Activated CD8-positive, alpha-beta memory T cell treated with anti-CD3 and anti-CD28 coated beads for 36 hours (primary cell): ENCODE measurements at regions not wholly inside any gene's neighbourhood (a gene's known extent, or its start where the extent isn't known, plus 50 kb on each side); places are given as distances from the start of the nearest gene placed in this dataset.
"Not testable (repeated sequence)": the region's sequence is repeated elsewhere in the genome, so short reads cannot be mapped to it uniquely, and the experiment has no call there.

Experiments
- CTCF ChIA-PET: fragments of 350-600 bp; sonication (Branson Sonifier 250); formaldehyde crosslinking; loops from one replicate; lab custom pipeline; 2021; ENCODE audit warnings: antibody characterized with exemption; lab: Charles Lee
- POLR2A ChIA-PET: fragments of 350-600 bp; sonication (Branson Sonifier 250); formaldehyde crosslinking; loops from one replicate; lab custom pipeline; 2021; ENCODE audit warnings: antibody characterized with exemption; lab: Charles Lee

DNA sequence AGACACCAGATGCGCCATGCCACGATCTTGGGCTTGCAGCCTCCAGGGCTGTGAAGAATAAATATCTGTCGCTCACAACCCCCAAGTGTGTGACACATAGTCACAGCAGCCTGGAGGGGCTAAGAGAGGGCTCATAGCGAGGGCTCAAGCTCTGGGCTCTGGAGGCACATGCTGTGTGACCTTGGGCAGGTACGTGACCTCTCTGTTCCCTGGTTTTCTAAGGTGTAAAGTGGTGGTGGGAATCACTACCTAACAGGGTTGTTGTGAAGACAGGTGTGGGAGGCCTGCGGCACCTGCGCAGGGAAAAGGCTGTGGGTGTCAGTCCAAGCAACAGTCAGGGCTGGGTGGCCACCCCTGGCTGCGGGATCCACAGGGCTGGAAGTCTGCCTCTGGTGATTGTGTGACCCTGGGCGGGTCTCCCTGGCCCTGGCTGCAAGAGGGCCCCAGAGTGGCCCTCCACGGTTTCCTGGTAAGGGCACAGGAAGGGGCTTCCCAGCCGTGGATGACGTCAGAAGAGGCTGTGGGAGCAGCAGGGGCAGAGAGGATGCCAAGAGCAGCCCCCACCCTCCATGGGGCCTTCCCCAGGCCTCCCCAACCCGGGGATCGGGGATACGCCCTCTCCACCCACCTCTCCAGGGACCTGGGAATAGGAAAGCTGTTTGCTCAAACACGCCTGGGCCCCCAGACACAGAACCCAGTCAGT is 218.8 kb upstream of the SGCG start:
- CTCF ChIA-PET = no interaction called here
- POLR2A ChIA-PET = no interaction called here

DNA sequence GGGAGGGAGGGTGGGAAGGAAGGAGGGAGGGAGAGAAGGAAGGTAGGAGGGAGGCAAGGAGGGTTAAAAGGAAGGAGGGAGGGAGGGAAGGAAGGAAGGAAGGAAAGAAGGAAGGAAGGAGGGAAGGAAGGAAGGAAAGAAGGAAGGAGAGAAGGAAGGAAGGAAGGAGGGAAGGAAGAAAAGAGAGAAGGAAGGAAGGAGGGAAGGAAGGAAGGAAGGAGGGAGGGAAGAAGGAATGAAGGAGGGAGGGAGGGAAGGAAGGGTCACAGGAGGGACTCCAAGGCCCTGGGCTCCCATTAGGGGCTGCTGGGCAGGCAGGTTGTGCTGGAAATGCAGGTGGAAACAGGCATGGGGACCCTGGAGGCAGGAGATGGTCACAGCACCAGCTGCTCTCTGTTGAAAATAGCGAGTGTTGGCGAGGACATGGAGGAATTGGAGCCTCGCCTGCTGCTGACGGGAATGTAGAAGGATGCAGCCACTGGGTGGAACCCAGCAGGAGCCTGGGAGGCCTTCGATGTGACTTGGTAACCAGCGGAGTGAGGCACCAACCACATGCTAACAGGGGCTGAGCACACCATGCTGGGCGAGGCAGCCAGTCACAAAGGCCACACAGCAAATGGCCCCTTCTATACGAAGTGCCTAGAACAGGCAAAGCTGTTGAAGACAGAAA is 217.3 kb upstream of the SGCG start:
- CTCF ChIA-PET, POLR2A ChIA-PET: not testable (repeated sequence)

DNA sequence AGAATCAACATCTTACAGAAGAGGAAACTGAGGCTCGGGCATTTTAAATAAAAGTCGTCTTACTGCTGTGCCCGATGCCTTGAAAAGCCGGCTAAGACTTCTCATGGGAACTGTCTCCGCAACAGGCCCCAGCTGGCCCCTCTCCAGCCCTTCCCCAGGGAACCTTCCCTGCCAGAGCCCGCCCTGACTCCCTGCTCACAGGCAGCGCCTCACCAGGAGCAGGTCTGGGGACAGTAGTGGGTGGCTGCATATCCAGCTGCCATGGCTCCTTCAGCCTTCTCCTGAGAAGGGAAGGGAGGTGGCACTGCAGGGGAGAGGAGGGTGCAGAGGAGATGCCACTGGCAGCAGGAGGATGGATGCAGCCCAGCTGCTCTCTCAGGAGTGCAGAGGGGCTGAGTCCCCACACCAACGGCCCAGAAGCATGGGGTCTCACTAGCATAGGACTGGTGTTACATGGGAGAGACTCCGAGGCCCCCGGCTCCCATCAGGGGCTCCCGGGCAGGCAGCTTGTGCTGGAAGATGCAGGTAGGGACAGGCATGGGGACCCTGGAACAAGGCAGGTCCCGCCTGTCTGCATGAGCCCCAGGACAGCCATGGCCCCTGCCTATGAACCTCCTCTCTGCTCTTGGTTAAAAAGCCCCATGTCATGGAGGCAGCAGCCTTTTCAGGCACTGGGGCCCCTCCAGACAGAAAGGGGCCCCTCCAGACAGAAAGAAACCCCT is 216.4 kb upstream of the SGCG start:
- ChIA-PET POLR2A (no interaction called here), CTCF (no interaction called here)

DNA sequence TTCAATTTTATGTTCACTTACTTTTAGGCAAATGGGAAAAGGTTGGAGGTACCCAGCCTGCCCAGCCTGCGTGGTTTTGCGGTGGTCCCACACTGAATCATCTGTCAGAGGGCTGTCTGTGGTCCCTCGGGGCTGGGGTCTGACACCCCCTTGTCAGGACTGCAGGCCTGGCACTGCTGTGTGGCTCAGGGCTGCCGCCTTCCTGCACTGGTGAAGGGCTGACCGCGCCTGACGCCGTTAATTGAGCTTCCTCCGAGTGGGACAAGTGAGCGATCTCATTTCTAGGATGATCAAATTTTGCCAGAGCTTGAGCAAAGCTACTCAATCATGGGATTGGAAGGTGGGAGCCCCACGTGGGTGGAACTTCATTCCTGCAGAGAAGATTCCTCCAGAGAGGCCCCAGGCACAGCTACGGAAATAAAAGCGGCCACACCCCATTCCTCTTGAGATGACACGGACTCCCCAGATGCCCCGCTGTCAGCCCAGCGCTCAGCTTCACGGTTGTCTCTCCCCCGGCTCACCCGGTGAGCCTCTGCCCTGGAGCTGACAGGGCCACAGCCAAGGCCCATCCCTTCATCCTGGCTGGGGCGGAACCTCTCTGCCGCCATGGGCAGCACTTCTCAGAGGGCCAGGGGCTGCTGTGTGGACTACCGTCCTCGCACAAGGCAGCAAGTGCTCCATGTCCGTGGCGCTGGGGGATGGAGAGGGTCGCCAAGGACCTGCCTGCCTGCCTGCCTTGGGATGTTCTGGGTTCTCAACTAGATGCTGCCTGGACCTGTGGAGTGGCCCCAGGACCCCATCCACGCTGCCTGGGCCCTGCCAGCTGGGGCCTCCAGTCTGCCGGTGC is 215.5 kb upstream of the SGCG start:
- CTCF ChIA-PET, POLR2A ChIA-PET: not testable (repeated sequence)

DNA sequence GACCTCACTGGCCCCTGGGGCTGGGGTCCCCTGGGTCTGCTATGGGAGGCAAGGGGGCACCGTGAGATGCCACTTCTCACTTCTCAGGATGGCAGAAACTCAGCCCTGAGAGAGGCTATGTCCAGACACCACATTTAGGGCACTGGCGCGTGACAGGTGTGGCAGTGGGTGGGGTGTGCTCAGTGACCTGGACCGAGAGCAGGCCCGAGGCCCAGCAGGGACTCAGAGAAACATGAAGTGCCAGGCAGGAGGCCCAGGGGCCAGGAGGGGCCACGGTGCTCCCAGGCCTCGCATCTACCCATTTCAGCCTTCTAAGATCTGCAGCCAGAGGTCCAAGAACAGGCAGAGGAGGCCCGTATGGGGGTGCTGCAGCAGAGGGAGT is 214.9 kb upstream of the SGCG start:
- CTCF ChIA-PET, POLR2A ChIA-PET: not testable (repeated sequence)

DNA sequence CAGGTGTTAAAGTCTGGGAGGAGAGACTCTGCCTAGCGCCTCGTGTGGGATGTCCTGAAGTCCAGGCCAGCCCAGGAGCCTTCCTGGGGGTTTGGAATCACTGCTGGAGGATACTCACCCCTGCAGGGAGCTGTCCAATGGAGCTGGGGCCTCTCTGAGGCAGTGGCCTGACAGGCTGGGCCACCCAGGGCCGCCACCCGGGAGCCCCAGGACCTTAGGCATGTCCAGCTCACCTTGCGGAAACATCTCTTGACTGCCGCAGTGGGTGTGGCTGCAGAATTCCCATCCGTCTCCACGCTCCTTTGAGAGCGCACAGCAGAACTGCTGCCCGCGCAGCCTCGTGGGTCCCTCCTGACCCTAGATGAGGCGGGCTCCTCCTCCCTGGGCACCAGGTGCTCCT is 214.0 kb upstream of the SGCG start:
- POLR2A ChIA-PET, CTCF ChIA-PET: not testable (repeated sequence)

DNA sequence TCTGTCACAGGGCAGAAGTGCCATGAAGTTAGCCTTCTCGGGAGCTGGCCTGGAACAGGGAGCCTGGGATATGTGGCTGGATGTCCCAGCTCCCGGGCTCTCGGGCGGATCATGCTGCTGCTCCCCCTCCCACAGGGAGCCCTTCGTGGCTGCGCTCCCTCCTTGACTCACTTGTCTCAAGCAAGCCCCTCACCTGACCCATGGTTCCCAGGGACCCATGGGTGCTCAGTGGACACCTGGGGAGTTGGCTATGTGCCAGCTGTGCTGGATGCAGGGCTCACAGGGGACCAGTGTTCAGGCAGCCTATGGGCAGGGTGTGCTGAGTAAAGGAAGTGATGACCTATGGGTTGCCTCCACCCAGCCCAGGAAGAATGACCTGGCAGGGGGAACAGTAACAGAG is 213.1 kb upstream of the SGCG start:
- ChIA-PET CTCF (no interaction called here), POLR2A (no interaction called here)

DNA sequence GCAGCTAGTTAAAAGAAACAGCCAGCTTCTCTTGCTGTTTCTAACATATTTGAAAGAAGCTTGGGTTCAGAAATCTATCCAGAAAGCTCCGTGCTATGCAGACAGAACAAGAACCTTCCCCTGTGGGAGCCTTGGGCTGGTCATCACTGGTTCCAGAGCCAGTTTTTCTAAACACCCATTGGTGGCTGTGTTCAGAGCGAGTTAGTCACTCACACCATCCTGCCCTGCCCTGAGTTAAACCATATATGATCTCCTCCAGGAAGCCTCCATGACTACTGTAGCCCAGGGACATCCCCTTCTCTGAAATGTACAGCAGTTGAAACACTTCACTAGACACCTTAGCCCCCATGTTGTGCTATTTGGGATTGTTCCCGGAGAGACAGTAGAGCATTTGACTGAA is 200.8 kb upstream of the SGCG start:
- ChIA-PET CTCF (no interaction called here), POLR2A (no interaction called here)

DNA sequence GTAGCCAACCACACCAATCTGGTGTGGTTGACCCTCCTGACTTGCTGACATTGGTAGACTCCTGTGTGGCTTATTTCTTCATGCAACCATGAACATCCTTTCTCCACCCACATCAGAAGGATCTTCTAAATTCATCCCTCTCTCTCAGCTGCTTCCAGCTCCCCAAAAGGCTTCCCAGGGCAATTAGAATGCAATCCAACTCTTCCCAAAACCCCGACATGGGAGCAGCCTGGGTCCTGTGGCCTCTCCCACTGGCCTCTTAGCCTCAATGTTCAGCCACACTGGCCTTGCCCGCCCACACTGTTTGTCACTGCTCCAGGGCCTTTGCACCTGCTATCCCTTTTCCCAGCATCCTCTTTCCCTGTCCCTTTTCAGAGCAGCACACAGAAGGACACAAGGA is 199.8 kb upstream of the SGCG start:
- POLR2A ChIA-PET = no interaction called here
- CTCF ChIA-PET = no interaction called here

DNA sequence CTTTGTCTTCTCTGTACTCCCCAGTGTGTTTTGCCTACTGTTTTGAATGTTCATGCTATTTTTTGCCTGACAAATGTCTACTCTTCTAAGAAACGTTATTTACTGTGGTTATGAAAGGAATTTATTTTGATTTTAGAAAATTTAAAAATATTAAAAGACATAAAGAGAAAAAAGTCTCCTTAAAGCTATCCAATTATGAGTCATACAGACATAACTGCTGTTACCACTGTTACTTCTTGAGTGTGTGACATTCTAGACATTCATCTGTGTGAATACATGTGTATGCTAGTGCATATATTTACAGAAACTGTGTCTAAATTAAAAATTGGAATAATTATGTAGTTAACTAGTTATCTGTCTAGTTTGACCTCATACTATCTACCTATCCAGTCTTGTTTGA is 187.6 kb upstream of the SGCG start:
- ChIA-PET POLR2A (no interaction called here), CTCF (no interaction called here)

DNA sequence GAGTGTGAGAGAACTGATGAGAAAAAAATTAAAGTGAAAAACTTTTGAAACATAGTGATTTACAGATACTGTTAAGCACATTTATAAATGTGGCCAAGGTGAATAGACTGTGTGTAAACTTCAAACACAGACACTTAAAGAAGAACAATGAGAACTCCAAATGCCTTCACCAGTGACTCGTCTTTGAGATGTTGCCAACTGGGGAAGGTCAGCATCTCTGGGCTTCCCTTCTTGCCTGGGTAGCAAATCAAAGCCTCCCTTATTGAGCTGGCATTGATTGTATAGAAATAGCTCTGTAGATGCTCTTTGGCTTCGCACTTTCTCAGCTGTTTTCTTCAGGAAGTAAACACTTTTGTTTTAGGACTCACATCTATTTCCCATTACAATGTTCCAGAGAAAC is 177.3 kb upstream of the SGCG start:
- CTCF ChIA-PET = no interaction called here
- POLR2A ChIA-PET = no interaction called here

DNA sequence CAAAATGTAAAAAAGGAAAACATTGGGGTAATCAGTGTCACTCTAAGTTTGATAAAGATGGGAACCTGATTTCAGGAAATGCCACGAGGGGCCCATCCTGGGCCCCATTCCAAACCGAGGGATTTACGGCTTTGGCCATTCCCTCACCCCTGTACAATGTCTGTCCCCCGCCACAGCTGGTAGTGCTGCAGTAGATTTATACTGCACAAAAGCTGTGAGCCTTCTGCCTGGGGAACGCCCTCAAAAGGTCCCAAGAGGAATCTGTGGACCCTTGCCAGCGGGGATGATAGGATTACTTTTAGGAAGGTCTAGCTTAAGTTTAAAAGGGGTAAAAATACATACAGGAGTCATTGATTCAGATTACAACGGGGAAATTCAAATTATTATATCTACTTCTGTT is 173.4 kb upstream of the SGCG start:
- POLR2A ChIA-PET = no interaction called here
- CTCF ChIA-PET = no interaction called here

DNA sequence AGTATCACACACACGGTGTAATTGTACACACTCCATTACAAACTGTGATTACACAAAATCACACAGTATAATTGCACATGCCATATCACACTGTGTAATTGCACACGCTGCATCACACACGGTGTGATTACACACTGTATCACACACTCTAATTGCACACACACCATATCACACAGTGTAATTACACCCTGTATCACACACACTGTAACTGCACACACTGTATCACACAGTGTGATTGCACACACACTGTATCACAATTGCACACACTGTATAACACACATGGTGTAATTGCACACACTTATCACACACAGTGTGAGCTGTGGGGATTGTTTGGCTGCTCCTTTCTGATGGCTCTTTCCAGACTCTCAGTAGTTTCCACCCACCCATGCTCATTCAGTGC is 162.6 kb upstream of the SGCG start:
- ChIA-PET POLR2A (no interaction called here), CTCF (no interaction called here)

DNA sequence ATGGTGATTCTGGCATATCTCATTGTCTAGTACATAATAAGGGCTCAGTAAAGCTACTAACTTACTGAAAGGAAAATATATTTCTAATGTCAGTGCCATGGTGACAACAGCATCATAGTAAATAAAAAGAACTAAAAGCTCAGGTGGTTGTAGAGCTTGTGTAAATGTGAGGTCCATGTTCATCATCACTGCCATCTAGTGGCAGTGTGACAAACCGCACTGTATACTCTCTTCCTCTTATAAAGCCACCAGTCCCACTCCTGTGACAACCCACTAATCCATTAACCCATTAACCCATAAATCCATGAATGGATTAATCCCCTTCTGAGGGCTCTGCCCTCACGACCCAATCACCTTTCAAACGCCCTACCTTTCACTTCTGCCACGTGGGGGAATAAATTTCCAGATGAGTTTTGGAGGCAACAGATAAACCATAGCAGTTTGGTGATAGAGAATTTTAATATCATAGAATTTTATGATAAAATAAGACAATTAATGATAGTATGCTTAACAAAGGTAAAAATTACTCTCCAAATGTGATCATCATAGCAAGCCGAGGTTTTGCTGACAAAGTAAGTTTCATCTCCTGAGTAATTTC is 160.4 kb upstream of the SGCG start:
- CTCF ChIA-PET = interaction anchor here (0.9 kb wide), 1 partner anchor 12 kb away, joined by 3 read pairs; no protein-coding TSS in a partner anchor

DNA sequence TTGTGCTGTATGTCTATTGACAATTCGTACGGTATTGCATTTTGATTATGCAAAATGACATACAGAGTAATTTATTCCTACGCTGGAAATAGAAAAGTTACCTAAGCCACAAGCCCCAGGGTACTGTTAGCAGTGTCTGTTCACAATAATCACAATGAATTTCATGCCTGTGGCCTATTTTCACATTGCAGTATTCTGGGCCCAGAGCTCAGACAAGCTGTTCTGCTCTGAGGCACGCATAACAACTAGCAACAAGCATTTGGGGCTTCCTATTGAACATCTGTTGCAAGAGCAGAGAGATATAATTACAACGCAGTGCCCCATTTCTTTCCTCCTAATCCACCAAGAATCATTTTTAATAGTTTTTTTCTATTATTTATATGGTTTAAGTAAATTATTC is 158.9 kb upstream of the SGCG start:
- ChIA-PET CTCF (no interaction called here), POLR2A (no interaction called here)

More for the DNA sequence above, 160.4 kb upstream of the SGCG start:
- POLR2A ChIA-PET = no interaction called here

DNA sequence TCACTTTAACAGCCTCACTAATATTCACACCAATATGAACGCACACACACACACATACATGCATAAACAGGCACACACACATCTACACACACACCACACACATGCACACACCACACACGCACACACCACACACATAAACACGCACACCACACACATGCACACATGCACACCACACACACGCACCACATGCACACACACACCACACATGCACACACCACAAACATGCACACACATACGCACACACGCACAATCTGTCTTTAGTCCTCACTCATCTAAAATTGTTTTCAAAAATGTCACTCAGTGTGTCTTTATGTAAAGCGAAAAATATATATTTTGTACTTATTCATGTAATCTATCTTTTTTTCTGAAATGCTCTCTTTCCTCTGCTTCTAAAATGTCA is 158.1 kb upstream of the SGCG start:
- CTCF ChIA-PET = no interaction called here
- POLR2A ChIA-PET = no interaction called here

DNA sequence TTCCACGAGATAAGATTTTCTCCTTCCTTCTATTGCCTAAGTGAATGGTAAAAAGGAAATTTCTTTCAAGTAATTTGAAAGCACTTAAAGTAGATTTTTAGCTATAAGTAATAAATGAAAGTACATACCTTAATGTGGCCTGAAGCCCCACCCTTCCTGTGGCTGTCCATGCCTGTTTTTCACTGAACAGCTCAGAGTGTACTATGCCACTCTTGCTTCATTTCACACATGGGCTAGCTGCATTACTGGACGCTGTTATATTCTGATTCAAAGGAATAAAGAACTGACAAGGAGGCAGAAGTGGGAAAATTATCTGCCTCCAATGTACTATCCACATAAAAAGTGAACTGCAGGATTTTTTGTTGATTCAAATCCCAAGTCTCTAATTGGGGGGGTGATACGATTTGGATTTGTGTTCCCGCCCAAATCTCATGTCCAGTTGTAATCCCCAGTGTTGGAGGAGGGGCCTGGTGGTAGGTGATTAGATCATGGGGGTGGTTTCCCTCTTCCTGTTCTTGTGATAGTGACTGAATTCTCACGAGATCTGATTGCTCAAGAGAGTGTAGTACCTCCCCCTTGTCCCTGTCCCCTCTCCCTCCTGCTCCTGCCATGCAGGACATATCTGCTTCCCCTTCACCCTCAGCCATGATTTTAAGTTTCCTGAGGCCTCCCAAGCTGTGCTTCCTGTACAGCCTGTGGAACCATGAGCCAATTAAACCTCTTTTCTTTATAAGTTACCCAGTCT is 154.7 kb upstream of the SGCG start:
- ChIA-PET POLR2A (no interaction called here), CTCF (no interaction called here)

DNA sequence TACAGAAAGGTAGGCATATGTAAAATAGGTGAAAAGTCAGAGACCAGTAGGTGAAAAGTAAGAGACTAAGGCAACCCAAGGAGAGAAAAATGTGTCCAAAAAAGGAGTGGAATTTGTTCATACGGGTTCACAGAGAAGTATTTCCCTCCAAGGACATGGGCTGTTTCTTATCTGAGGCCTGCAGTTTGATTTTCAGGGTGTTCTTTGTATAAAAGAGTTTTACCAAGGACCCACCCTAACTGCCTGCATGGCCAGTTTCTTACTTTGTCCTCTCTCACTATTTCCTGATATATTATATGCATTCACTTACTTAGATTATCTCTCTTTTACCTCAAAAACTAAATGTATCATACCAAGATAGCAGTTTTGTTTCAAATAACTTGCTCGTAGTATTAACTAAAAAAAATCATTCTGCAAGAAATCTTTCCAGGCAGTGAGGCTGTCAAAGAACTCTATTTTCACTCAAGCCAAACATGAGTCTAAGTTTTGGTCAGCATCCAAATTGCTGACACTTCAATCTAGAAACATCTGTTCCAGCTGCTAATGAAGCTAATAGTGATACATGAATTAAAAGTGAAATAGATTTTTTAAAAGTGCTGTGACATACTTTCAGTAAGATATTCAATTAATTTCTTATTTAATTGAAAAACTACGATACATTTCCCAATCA is 141.4 kb upstream of the SGCG start:
- POLR2A ChIA-PET = no interaction called here

More for the DNA sequence above, 141.4 kb upstream of the SGCG start:
- CTCF ChIA-PET = no interaction called here
